Gastrocnemius medialis (tissue), 4 donors: ENCODE measurements at regions not wholly inside any gene's neighbourhood (a gene's known extent, or its start where the extent isn't known, plus 50 kb on each side); places are given as distances from the start of the nearest gene placed in this dataset.

Experiments
- ATAC-seq, 2 donors: fragments of 150-250 bp; one replicate each; pipeline ENCODE4 v1.9.1; 2016
- DNase-seq, 2 donors: peaks; one replicate each; pipeline ENCODE4 v3.0.0-alpha.2; 2019
- H3K27ac ChIP-seq, 4 donors: fragments of 200-600 bp; sonication (generic); 1 replicate in 1 of 4; 2 replicates in 3 of 4; pipeline ENCODE4 v1.5.1; 2016 to 2018; ENCODE audit warnings: mild to moderate bottlenecking in 2 of 4, moderate library complexity in 1 of 4
- H3K27me3 ChIP-seq, 3 donors: fragments of 200-600 bp; sonication (generic) in 2 of 3; 1 replicate in 1 of 3; 2 replicates in 2 of 3; pipeline versions ENCODE4 v1.5.1 to v1.6.0; 2016 to 2019; ENCODE audit warnings: mild to moderate bottlenecking in 1 of 3, moderate library complexity in 1 of 3
- H3K36me3 ChIP-seq, 2 donors: fragments of 200-600 bp; sonication (generic) in 1 of 2; one replicate each; pipeline ENCODE4 v1.5.1; 2017 to 2018
- H3K4me1 ChIP-seq, 2 donors: fragments of 200-600 bp; sonication (generic) in 1 of 2; one replicate each; pipeline ENCODE4 v1.5.1; 2016 to 2017; ENCODE audit warnings: mild to moderate bottlenecking in 2 of 2
- H3K4me3 ChIP-seq, 4 donors: fragments of 200-600 bp; sonication (generic) in 3 of 4; 1 replicate in 1 of 4; 2 replicates in 3 of 4; pipeline ENCODE4 v1.5.1; 2016 to 2019; ENCODE audit warnings: mild to moderate bottlenecking in 2 of 4
- H3K9me3 ChIP-seq, 3 donors: fragments of 200-600 bp; sonication (generic) in 2 of 3; 1 replicate in 1 of 3; 2 replicates in 2 of 3; pipeline ENCODE4 v1.5.1; 2016 to 2019
- CTCF ChIP-seq, 5 experiments: fragments of 450-650 bp in 3 of 5; fragments of 200-600 bp in 2 of 5; sonication (generic) in 2 of 5; IDR thresholded peaks in 4 of 5; conservative IDR thresholded peaks in 1 of 5; 1 replicate in 4 of 5; 2 replicates in 1 of 5; pipeline ENCODE4 v1.5.1; 2016 to 2019; ENCODE audit warnings: antibody characterized with exemption in 5 of 5, mild to moderate bottlenecking in 3 of 5, moderate library complexity in 3 of 5
- POLR2A ChIP-seq, 2 donors: fragments of 450-650 bp; IDR thresholded peaks; one replicate each; pipeline ENCODE4 v1.6.1; 2017; ENCODE audit warnings: antibody characterized with exemption in 2 of 2, mild to moderate bottlenecking in 2 of 2, moderate library complexity in 2 of 2
- in situ Hi-C, 4 donors: fragments of 200-750 bp; cut with MboI; loops; one replicate each; pipeline versions ENCODE4 v1.15.0 to v1.8.0; 2017; ENCODE audit warnings: low sequenced_read_pairs in 4 of 4
- intact Hi-C: fragments of 100-400 bp; cut with DNase I; formaldehyde crosslinking; loops from one replicate; pipeline ENCODE4 v1.15.1; 2023; ENCODE audit warnings: low total_unique reads

- Histone ChIP-seq H3K4me3 (no peak overlapping the region), H3K4me1 (no peaks in the 10 kb centered on the region), H3K36me3 (no peaks in the 10 kb centered on the region), H3K27me3 (no peaks in the 10 kb centered on the region), H3K9me3 (no peaks in the 10 kb centered on the region), H3K27ac (no peak overlapping the region)
- in situ Hi-C loops, result no loop called here
- DNase-seq (no peak), ATAC-seq (no peak)
- intact Hi-C loops, result no loop called here
- TF ChIP-seq POLR2A (IDR thresholded peaks at IDR 0.05) (no peak), CTCF (IDR thresholded peaks at IDR 0.05 in 4 of 5, conservative IDR thresholded peaks at IDR 0.05 in 1 of 5) (no peak)
Observed at GRCh38 chr12:24427776-24428175, 478.3 kb upstream of the SOX5 start.

- no peak overlapping the region for H3K27ac ChIP-seq
- no peaks in the 10 kb centered on the region for H3K9me3 ChIP-seq
- no peaks in the 10 kb centered on the region for H3K4me1 ChIP-seq
- TF ChIP-seq CTCF (IDR thresholded peaks at IDR 0.05 in 4 of 5, conservative IDR thresholded peaks at IDR 0.05 in 1 of 5) (no peak), POLR2A (IDR thresholded peaks at IDR 0.05) (no peak)
- in situ Hi-C loops (no loop called here), intact Hi-C loops (no loop called here)
- H3K36me3 ChIP-seq, result no peaks in the 10 kb centered on the region
- H3K4me3 ChIP-seq, result no peak overlapping the region
- ATAC-seq (no peak), DNase-seq (no peak)
- H3K27me3 ChIP-seq, result no peaks in the 10 kb centered on the region
Observed at GRCh38 chr12:24425601-24425970, 476.1 kb upstream of the SOX5 start.

- Histone ChIP-seq H3K27me3 (no peaks in the 10 kb centered on the region), H3K27ac (no peak overlapping the region), H3K4me1 (no peaks in the 10 kb centered on the region), H3K36me3 (no peaks in the 10 kb centered on the region), H3K9me3 (no peaks in the 10 kb centered on the region), H3K4me3 (no peak overlapping the region)
- ATAC-seq, result no peak
- intact Hi-C loops, result no loop called here
- no peak for DNase-seq
- in situ Hi-C loops, result no loop called here
- no peak for TF ChIP-seq CTCF (IDR thresholded peaks at IDR 0.05 in 4 of 5, conservative IDR thresholded peaks at IDR 0.05 in 1 of 5)
- no peak for TF ChIP-seq POLR2A (IDR thresholded peaks at IDR 0.05)
Observed at GRCh38 chr12:24424889-24425600, 475.6 kb upstream of the SOX5 start.

- in situ Hi-C loops (no loop called here), intact Hi-C loops (no loop called here)
- Histone ChIP-seq H3K4me1 (no peaks in the 10 kb centered on the region), H3K4me3 (no peak overlapping the region), H3K9me3 (no peaks in the 10 kb centered on the region), H3K27me3 (no peaks in the 10 kb centered on the region), H3K27ac (no peak overlapping the region), H3K36me3 (no peaks in the 10 kb centered on the region)
- DNase-seq, result no peak
- no peak for TF ChIP-seq CTCF (IDR thresholded peaks at IDR 0.05 in 4 of 5, conservative IDR thresholded peaks at IDR 0.05 in 1 of 5)
- TF ChIP-seq POLR2A (IDR thresholded peaks at IDR 0.05), result no peak
- ATAC-seq, result no peak
Observed at GRCh38 chr12:24424376-24424775, 474.9 kb upstream of the SOX5 start.

GRCh38 chr12:24423611-24424010 is 474.1 kb upstream of the SOX5 start:
- ATAC-seq, result no peak

More at GRCh38 chr12:24423611-24424010, 474.1 kb upstream of the SOX5 start:
- in situ Hi-C loops, result no loop called here
- Histone ChIP-seq H3K36me3 (no peaks in the 10 kb centered on the region), H3K4me3 (no peak overlapping the region), H3K4me1 (no peaks in the 10 kb centered on the region), H3K27me3 (no peaks in the 10 kb centered on the region), H3K27ac (no peak overlapping the region), H3K9me3 (no peaks in the 10 kb centered on the region)
- DNase-seq, result no peak
- TF ChIP-seq CTCF (IDR thresholded peaks at IDR 0.05 in 4 of 5, conservative IDR thresholded peaks at IDR 0.05 in 1 of 5) (no peak), POLR2A (IDR thresholded peaks at IDR 0.05) (no peak)
- intact Hi-C loops, result no loop called here
